ENCODE measurements at regions not wholly inside any gene's neighbourhood (a gene's known extent, or its start where the extent isn't known, plus 50 kb on each side); places are given as distances from the start of the nearest gene placed in this dataset.

DNA sequence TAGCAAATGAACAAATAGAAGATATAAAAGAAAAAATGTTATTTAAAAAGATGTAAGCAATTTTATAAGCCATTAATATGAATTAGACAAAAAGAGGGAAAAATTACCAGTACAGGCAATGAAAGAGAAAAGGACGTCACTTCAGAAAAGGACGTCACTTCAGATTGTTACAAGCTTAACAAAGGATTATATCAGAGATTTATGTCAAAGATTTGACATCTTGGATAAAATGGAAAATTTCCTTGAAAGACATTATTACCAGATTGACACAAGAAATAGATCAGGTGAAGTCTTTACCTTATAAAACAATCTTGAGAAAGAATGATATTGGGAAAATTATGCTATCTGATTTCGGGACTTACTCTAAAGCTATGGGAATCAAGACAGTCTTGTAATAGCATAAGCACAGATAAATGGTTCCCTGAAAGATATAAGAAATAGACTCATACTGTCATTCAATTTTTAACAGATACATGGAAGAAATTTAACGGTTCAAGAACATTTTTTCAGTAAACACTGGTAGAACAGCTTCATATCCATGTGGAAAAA lies 625.4 kb upstream of the EDIL3 start:
- H3K27ac ChIP-seq (ENCODE audit: low read length) = peak overlapping the region; percentile 69
- no peaks in the 10 kb centered on the region for H3F3A ChIP-seq (ENCODE audit: insufficient read depth, low read length, poor library complexity, severe bottlenecking)
- H3K27me3 ChIP-seq (ENCODE audit: insufficient read depth, low read depth, low read length) = no peaks in the 10 kb centered on the region
- H3K79me2 ChIP-seq (replicated peaks; ENCODE audit: insufficient read depth, low read length) = no peaks in the 10 kb centered on the region
- no peak overlapping the region for H2AFZ ChIP-seq (ENCODE audit: low read depth, low read length)
- TF ChIP-seq TAF1 (IDR thresholded peaks at IDR 0.05; ENCODE audit: low read depth) (no peak), EP300 (conservative IDR thresholded peaks at IDR 0.05; ENCODE audit: poor library complexity, severe bottlenecking) (peak; percentile 99), MXI1 (conservative IDR thresholded peaks at IDR 0.05; ENCODE audit: poor library complexity, severe bottlenecking) (no peak), POLR2AphosphoS5 (IDR thresholded peaks at IDR 0.05) (peak; percentile 80)
- TF ChIP-seq, protein P1, sequence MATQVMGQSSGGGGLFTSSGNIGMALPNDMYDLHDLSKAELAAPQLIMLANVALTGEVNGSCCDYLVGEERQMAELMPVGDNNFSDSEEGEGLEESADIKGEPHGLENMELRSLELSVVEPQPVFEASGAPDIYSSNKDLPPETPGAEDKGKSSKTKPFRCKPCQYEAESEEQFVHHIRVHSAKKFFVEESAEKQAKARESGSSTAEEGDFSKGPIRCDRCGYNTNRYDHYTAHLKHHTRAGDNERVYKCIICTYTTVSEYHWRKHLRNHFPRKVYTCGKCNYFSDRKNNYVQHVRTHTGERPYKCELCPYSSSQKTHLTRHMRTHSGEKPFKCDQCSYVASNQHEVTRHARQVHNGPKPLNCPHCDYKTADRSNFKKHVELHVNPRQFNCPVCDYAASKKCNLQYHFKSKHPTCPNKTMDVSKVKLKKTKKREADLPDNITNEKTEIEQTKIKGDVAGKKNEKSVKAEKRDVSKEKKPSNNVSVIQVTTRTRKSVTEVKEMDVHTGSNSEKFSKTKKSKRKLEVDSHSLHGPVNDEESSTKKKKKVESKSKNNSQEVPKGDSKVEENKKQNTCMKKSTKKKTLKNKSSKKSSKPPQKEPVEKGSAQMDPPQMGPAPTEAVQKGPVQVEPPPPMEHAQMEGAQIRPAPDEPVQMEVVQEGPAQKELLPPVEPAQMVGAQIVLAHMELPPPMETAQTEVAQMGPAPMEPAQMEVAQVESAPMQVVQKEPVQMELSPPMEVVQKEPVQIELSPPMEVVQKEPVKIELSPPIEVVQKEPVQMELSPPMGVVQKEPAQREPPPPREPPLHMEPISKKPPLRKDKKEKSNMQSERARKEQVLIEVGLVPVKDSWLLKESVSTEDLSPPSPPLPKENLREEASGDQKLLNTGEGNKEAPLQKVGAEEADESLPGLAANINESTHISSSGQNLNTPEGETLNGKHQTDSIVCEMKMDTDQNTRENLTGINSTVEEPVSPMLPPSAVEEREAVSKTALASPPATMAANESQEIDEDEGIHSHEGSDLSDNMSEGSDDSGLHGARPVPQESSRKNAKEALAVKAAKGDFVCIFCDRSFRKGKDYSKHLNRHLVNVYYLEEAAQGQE (IDR thresholded peaks at IDR 0.05; ENCODE audit: borderline replicate concordance) = peak; percentile 95
- no peak overlapping the region for H3K4me2 ChIP-seq (ENCODE audit: low read length)
- no peaks in the 10 kb centered on the region for H3K9me3 ChIP-seq (ENCODE audit: low read length)
- H3K36me3 ChIP-seq (ENCODE audit: insufficient read depth, low read length) = no peaks in the 10 kb centered on the region
- H4K20me1 ChIP-seq (ENCODE audit: insufficient read depth) = no peaks in the 10 kb centered on the region
- H3K9me2 ChIP-seq (ENCODE audit: insufficient read depth, low read length) = no peaks in the 10 kb centered on the region
- H3K4me3 ChIP-seq (ENCODE audit: low read length) = no peak overlapping the region
- H3K9ac ChIP-seq (ENCODE audit: low read length) = no peak overlapping the region

DNA sequence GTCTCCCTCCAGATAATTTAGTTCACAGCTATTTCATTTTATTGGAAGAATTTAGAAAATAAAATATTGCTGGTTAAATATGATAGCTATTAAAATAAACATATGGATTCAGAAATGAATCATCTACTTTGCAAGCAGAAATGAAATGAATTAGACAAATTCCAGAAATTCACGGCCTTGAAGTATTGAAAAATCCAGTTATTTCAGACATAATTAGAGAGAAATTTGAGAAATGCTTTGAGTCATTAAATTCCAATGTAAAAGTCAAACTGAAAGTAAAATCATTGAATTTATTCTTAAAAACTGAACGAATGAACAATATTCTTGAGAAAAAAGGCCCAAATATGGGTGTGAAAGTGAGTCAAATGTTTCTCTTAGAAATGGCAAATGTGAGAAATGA lies 632.6 kb upstream of the EDIL3 start:
- no peak overlapping the region for H3K4me2 ChIP-seq (ENCODE audit: low read length)

More for the DNA sequence above, 632.6 kb upstream of the EDIL3 start:
- Histone ChIP-seq H2AFZ (ENCODE audit: low read depth, low read length) (no peak overlapping the region), H3K4me3 (ENCODE audit: low read length) (no peak overlapping the region), H3K36me3 (ENCODE audit: insufficient read depth, low read length) (no peaks in the 10 kb centered on the region), H3F3A (ENCODE audit: insufficient read depth, low read length, poor library complexity, severe bottlenecking) (no peaks in the 10 kb centered on the region), H3K9me3 (ENCODE audit: low read length) (no peaks in the 10 kb centered on the region), H3K79me2 (replicated peaks; ENCODE audit: insufficient read depth, low read length) (no peaks in the 10 kb centered on the region), H3K9ac (ENCODE audit: low read length) (no peak overlapping the region), H3K9me2 (ENCODE audit: insufficient read depth, low read length) (no peaks in the 10 kb centered on the region), H4K20me1 (ENCODE audit: insufficient read depth) (no peaks in the 10 kb centered on the region), H3K27me3 (ENCODE audit: insufficient read depth, low read depth, low read length) (no peaks in the 10 kb centered on the region), H3K27ac (ENCODE audit: low read length) (no peak overlapping the region)
- TF ChIP-seq MXI1 (conservative IDR thresholded peaks at IDR 0.05; ENCODE audit: poor library complexity, severe bottlenecking) = no peak
- TF ChIP-seq POLR2AphosphoS5 (IDR thresholded peaks at IDR 0.05) = no peak
- TF ChIP-seq, protein P1 (IDR thresholded peaks at IDR 0.05; ENCODE audit: borderline replicate concordance) = no peak
- TF ChIP-seq EZH2 (IDR thresholded peaks at IDR 0.05; ENCODE audit: borderline replicate concordance, insufficient read depth, low read length, poor library complexity, severe bottlenecking) = no peak
- TF ChIP-seq, protein P2, sequence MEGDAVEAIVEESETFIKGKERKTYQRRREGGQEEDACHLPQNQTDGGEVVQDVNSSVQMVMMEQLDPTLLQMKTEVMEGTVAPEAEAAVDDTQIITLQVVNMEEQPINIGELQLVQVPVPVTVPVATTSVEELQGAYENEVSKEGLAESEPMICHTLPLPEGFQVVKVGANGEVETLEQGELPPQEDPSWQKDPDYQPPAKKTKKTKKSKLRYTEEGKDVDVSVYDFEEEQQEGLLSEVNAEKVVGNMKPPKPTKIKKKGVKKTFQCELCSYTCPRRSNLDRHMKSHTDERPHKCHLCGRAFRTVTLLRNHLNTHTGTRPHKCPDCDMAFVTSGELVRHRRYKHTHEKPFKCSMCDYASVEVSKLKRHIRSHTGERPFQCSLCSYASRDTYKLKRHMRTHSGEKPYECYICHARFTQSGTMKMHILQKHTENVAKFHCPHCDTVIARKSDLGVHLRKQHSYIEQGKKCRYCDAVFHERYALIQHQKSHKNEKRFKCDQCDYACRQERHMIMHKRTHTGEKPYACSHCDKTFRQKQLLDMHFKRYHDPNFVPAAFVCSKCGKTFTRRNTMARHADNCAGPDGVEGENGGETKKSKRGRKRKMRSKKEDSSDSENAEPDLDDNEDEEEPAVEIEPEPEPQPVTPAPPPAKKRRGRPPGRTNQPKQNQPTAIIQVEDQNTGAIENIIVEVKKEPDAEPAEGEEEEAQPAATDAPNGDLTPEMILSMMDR (IDR thresholded peaks at IDR 0.05; ENCODE audit: poor library complexity, severe bottlenecking) = no peak
- TF ChIP-seq EP300 (conservative IDR thresholded peaks at IDR 0.05; ENCODE audit: poor library complexity, severe bottlenecking) = no peak
- no peak for TF ChIP-seq TAF1 (IDR thresholded peaks at IDR 0.05; ENCODE audit: low read depth)
- no peak for TF ChIP-seq SMC3 (conservative IDR thresholded peaks at IDR 0.05; ENCODE audit: poor library complexity)
- TF ChIP-seq RAD21 (conservative IDR thresholded peaks at IDR 0.05) = no peak

All from neural cell (in vitro differentiated cells).